Progenitor cell of endocrine pancreas (in vitro differentiated cells): ENCODE measurements at regions not wholly inside any gene's neighbourhood (a gene's known extent, or its start where the extent isn't known, plus 50 kb on each side); places are given as distances from the start of the nearest gene placed in this dataset.

Experiments
- DNase-seq: peaks from one replicate; pipeline ENCODE4 v3.0.0; 2021; ENCODE audit warnings: low spot score; ENCODE audit not compliant: unreplicated experiment
- H3K27ac Mint-ChIP-seq: 2 replicates; pipeline ENCODE4 v1.8.0; 2021; ENCODE audit warnings: mild to moderate bottlenecking, moderate library complexity, mixed read lengths
- H3K27me3 Mint-ChIP-seq: 2 replicates; pipeline ENCODE4 v1.8.0; 2021; ENCODE audit warnings: mixed read lengths
- H3K36me3 Mint-ChIP-seq: 2 replicates; pipeline ENCODE4 v1.8.0; 2022; ENCODE audit warnings: mixed read lengths; ENCODE audit not compliant: insufficient read depth
- H3K4me1 Mint-ChIP-seq: 2 replicates; pipeline ENCODE4 v1.8.0; 2021; ENCODE audit warnings: low read depth, mixed read lengths
- H3K4me3 Mint-ChIP-seq: 2 replicates; pipeline ENCODE4 v1.8.0; 2021; ENCODE audit warnings: low read depth, mild to moderate bottlenecking, moderate library complexity, mixed read lengths
- H3K9me3 Mint-ChIP-seq: 2 replicates; pipeline ENCODE4 v1.8.0; 2021; ENCODE audit warnings: low read depth, mixed read lengths
- TF ChIP-seq, protein P1 (sequence below): fragments of 200-600 bp; sonication (generic); IDR thresholded peaks from one replicate; pipeline ENCODE4 v1.5.0; 2021; ENCODE audit warnings: antibody characterized with exemption, mild to moderate bottlenecking; ENCODE audit not compliant: unreplicated experiment

DNA sequence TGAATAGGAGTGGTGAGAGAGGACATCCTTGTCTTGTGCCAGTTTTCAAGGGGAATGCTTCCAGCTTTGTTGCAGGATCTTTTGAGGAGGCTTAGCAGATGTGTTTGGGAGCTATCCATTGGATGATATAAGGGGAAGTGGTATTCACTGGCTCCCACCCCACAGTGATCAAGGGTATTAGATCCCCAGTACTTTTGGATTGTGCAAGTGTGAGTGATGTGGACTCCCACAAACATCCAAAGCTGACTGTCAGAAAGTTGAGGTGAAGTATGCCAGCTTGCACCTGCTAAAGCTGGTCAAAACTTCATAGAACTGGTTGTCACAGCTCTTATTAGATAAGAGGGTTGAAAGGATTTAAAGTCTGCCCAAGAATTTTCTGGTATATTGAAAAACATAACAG, 110.1 kb upstream of the BTG1 start:
- H3K4me3 Mint-ChIP-seq: no peak overlapping the region
- H3K4me1 Mint-ChIP-seq: peaks cover 10% of the 10 kb centered on the region
- no peak overlapping the region for H3K27ac Mint-ChIP-seq
- no peak for DNase-seq
- H3K27me3 Mint-ChIP-seq: no peaks in the 10 kb centered on the region
- TF ChIP-seq, protein P1, sequence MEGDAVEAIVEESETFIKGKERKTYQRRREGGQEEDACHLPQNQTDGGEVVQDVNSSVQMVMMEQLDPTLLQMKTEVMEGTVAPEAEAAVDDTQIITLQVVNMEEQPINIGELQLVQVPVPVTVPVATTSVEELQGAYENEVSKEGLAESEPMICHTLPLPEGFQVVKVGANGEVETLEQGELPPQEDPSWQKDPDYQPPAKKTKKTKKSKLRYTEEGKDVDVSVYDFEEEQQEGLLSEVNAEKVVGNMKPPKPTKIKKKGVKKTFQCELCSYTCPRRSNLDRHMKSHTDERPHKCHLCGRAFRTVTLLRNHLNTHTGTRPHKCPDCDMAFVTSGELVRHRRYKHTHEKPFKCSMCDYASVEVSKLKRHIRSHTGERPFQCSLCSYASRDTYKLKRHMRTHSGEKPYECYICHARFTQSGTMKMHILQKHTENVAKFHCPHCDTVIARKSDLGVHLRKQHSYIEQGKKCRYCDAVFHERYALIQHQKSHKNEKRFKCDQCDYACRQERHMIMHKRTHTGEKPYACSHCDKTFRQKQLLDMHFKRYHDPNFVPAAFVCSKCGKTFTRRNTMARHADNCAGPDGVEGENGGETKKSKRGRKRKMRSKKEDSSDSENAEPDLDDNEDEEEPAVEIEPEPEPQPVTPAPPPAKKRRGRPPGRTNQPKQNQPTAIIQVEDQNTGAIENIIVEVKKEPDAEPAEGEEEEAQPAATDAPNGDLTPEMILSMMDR: no peak
- H3K9me3 Mint-ChIP-seq: peaks cover 4% of the 10 kb centered on the region
- H3K36me3 Mint-ChIP-seq: no peaks in the 10 kb centered on the region

DNA sequence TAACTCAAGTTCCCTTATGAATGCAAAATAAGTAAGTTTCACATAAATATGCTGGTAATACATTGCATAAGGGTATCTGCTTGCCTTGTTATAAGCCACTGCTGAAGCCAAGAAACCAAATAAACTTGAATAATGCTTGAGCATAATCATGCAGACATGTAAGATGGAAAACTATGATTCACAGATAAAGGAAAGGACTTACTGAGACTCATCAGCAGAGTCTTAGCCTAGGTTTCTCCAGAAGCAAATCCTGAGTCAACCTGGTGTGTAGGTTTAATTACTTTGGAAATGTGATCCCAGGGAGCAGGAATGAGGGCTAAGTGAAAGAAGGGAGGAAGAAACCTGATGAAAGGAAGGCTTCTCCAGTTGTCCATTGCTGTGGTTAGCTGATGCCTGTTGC, 107.7 kb upstream of the BTG1 start:
- H3K27ac Mint-ChIP-seq: no peak overlapping the region
- peaks cover 11% of the 10 kb centered on the region for H3K9me3 Mint-ChIP-seq
- no peak for DNase-seq
- no peak overlapping the region for H3K4me3 Mint-ChIP-seq
- peaks cover 2% of the 10 kb centered on the region for H3K36me3 Mint-ChIP-seq
- TF ChIP-seq, protein P1: no peak
- no peaks in the 10 kb centered on the region for H3K27me3 Mint-ChIP-seq
- peaks cover 3% of the 10 kb centered on the region for H3K4me1 Mint-ChIP-seq

DNA sequence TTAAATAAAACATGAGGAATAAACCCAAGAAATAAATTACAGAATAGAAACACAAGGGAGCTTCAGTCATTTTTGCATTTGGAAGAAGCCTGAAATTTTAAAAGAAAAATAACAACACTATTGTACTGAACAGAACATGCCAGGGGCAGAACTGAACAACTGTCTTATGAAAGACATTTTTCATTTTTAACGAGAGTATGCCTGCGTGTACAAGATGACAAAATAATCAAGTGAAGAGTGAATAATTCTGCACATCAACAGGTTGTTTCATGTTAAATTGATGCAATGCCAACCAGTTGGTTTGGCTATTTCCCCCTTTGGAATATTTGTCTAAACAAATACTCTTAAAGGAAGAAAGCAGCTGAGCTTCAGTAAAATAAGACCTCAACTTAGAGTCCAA, 103.3 kb upstream of the BTG1 start:
- TF ChIP-seq, protein P1: no peak
- Mint-ChIP-seq H3K27ac (no peak overlapping the region), H3K9me3 (peaks cover 8% of the 10 kb centered on the region)

DNA sequence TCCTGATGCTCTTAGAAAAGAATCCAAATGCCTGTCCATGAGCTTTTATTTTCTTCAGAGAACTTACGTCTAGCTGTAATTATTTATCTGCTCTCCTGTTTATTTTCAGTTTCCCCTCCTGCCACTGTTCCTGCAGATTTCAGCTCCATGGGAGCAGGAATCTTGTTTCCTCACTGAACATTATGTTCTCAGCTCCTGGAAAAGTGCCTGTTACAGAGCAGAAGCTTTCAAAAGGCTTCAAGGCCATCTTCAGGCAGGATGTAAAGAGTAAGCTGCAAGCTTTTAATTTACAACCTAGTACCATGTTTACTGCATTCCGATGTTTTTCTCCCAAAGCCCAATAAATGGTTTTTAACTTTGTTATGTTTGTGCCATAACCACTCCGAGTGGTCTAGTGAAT, 98.4 kb upstream of the BTG1 start:
- H3K4me3 Mint-ChIP-seq: no peak overlapping the region
- H3K27ac Mint-ChIP-seq: no peak overlapping the region
- peaks cover 4% of the 10 kb centered on the region for H3K4me1 Mint-ChIP-seq
- TF ChIP-seq, protein P1: no peak
- no peak for DNase-seq
- H3K27me3 Mint-ChIP-seq: no peaks in the 10 kb centered on the region
- no peaks in the 10 kb centered on the region for H3K9me3 Mint-ChIP-seq
- H3K36me3 Mint-ChIP-seq: no peaks in the 10 kb centered on the region

More for the DNA sequence above, 103.3 kb upstream of the BTG1 start:
- H3K27me3 Mint-ChIP-seq: no peaks in the 10 kb centered on the region
- peaks cover under 1% of the 10 kb centered on the region for H3K4me1 Mint-ChIP-seq
- peaks cover 2% of the 10 kb centered on the region for H3K36me3 Mint-ChIP-seq
- no peak for DNase-seq
- H3K4me3 Mint-ChIP-seq: no peak overlapping the region

DNA sequence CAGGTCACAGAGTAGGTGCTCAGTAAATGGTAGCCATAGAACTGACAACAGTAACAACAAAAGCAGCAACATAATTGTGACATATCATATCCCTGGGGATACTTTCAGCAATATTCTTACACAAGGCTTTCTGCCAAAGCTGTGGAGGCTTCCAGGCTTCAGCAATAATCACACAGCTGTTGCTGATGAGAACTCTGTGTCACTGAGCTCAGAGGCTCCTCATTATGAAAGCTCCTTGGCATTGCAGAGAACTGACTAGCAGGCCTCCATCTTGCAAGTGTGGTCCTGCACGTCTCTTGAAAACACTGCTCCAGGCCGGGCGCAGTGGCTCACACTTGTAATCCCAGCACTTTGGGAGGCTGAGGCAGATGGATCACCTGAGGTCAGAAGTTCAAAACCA, 97.3 kb upstream of the BTG1 start:
- H3K9me3 Mint-ChIP-seq: no peaks in the 10 kb centered on the region
- H3K36me3 Mint-ChIP-seq: no peaks in the 10 kb centered on the region
- TF ChIP-seq, protein P1: no peak
- no peak overlapping the region for H3K4me3 Mint-ChIP-seq
- H3K4me1 Mint-ChIP-seq: peaks cover 4% of the 10 kb centered on the region
- no peak for DNase-seq
- no peaks in the 10 kb centered on the region for H3K27me3 Mint-ChIP-seq
- no peak overlapping the region for H3K27ac Mint-ChIP-seq
